K562 (cell line): ENCODE measurements at regions not wholly inside any gene's neighbourhood (a gene's known extent, or its start where the extent isn't known, plus 50 kb on each side); places are given as distances from the start of the nearest gene placed in this dataset.

ENCODE experiments used
- CCAR2 ChIP-seq: fragments of 200-400 bp; formaldehyde crosslinking; IDR thresholded peaks from 2 replicates; pipeline ENCODE4 v1.6.1; 2017; ENCODE audit warnings: mild to moderate bottlenecking, low read depth, low read length
- CHD4 ChIP-seq: fragments of 200-600 bp; sonication (generic); IDR thresholded peaks from 3 replicates; pipeline ENCODE4 v1.6.1; 2012; ENCODE audit warnings: low read depth, mild to moderate bottlenecking, mixed read lengths, low read length, inconsistent platforms; ENCODE audit not compliant: insufficient read depth, insufficient replicate concordance, poor library complexity, severe bottlenecking
- CREB1 ChIP-seq, 2 experiments: sonication (generic) in 1 of 2; formaldehyde crosslinking in 1 of 2; IDR thresholded peaks; 2 replicates each; pipeline versions ENCODE4 v1.6.1 to v1.8.0; 2012 to 2022; ENCODE audit warnings: inconsistent platforms in 1 of 2, mild to moderate bottlenecking in 1 of 2, missing genetic modification reagents in 1 of 2, moderate library complexity in 1 of 2
- ELF4 ChIP-seq: fragments of 450-650 bp; formaldehyde crosslinking; IDR thresholded peaks from 2 replicates; pipeline ENCODE4 v1.4.0; 2022; ENCODE audit warnings: missing genetic modification characterization
- JUND ChIP-seq, 2 experiments: IDR thresholded peaks; 2 replicates in 1 of 2; 3 replicates in 1 of 2; pipeline ENCODE4 v1.6.1; 2011; ENCODE audit warnings: borderline replicate concordance in 2 of 2, low read depth in 2 of 2, low read length in 2 of 2, improper control_type of control experiment in 1 of 2, missing biosample characterization in 1 of 2, missing genetic modification characterization in 1 of 2, missing genetic modification reagents in 1 of 2
- LCOR ChIP-seq: sonication (generic); formaldehyde crosslinking; IDR thresholded peaks from 2 replicates; pipeline ENCODE4 v1.8.0; 2022; ENCODE audit warnings: mild to moderate bottlenecking, missing genetic modification reagents
- PHF21A ChIP-seq: fragments of 450-650 bp; IDR thresholded peaks from 2 replicates; pipeline ENCODE4 v1.6.1; 2017; ENCODE audit warnings: low read depth, borderline replicate concordance
- PKNOX1 ChIP-seq: fragments of 450-650 bp; IDR thresholded peaks from 2 replicates; pipeline ENCODE4 v1.6.1; 2016
- RNF219 ChIP-seq: fragments of 250-450 bp; sonication (Bioruptor Pico); IDR thresholded peaks from 2 replicates; pipeline ENCODE4 v1.5.0; 2022; ENCODE audit warnings: mild to moderate bottlenecking
- SMAD2 ChIP-seq: fragments of 150-350 bp; IDR thresholded peaks from 2 replicates; pipeline ENCODE4 v1.6.1; 2014; ENCODE audit warnings: low read depth, mild to moderate bottlenecking, low read length
- ZBTB43 ChIP-seq: sonication (generic); formaldehyde crosslinking; IDR thresholded peaks from 2 replicates; pipeline ENCODE4 v1.8.0; 2023; ENCODE audit warnings: mild to moderate bottlenecking, missing genetic modification reagents
- ZHX1 ChIP-seq: fragments of 150-350 bp; conservative IDR thresholded peaks from 2 replicates; pipeline ENCODE4 v1.6.1; 2014; ENCODE audit warnings: low read length

GRCh38 chr2:49661809-49662208 is 507.5 kb upstream of the FSHR start (continued):
- no peak for TF ChIP-seq CHD4
- no peak for TF ChIP-seq SMAD2
- TF ChIP-seq CCAR2 = no peak
- no peak for TF ChIP-seq CREB1 (IDR thresholded peaks at IDR 0.05)
- TF ChIP-seq CREB1 (CRISPR knock-in tag; IDR thresholded peaks at IDR 0.05) = no peak
- no peak for TF ChIP-seq PKNOX1
- no peak for TF ChIP-seq ELF4 (CRISPR knock-in tag)
- TF ChIP-seq RNF219 = no peak
- no peak for TF ChIP-seq PHF21A
- TF ChIP-seq ZBTB43 = no peak
- no peak for TF ChIP-seq ZHX1
- no peak for TF ChIP-seq JUND (IDR thresholded peaks at IDR 0.05; ENCODE audit: borderline replicate concordance, low read depth, low read length)
- TF ChIP-seq JUND (tag; IDR thresholded peaks at IDR 0.05; ENCODE audit: borderline replicate concordance, low read depth, low read length) = no peak
- TF ChIP-seq LCOR (CRISPR knock-in tag) = no peak
